ENCODE measurements at regions not wholly inside any gene's neighbourhood (a gene's known extent, or its start where the extent isn't known, plus 50 kb on each side); places are given as distances from the start of the nearest gene placed in this dataset.
"Not testable (repeated sequence)": the region's sequence is repeated elsewhere in the genome, so short reads cannot be mapped to it uniquely, and the experiment has no call there.

GRCh38 chr10:20427821-20428220, 469.3 kb downstream of the NEBL start:
- no peak overlapping the region for H3K27ac ChIP-seq
- no peak for DNase-seq (ENCODE audit: low read depth, low spot score)

- no peak overlapping the region for H3K27ac ChIP-seq
- DNase-seq (ENCODE audit: low read depth, low spot score) = no peak
Measured at GRCh38 chr10:20418286-20418685, 478.8 kb downstream of the NEBL start.

- H3K27ac ChIP-seq = no peak overlapping the region
- DNase-seq (ENCODE audit: low read depth, low spot score) = no peak
Measured at GRCh38 chr10:20417791-20418190, 479.3 kb downstream of the NEBL start.

- H3K27ac ChIP-seq = no peak overlapping the region
- DNase-seq (ENCODE audit: low read depth, low spot score) = no peak
Measured at GRCh38 chr10:20415684-20416083, 481.4 kb downstream of the NEBL start.

GRCh38 chr10:20407357-20407756, 489.8 kb downstream of the NEBL start:
- no peak for DNase-seq (ENCODE audit: low read depth, low spot score)
- H3K27ac ChIP-seq = no peak overlapping the region

- no peak for DNase-seq (ENCODE audit: low read depth, low spot score)
- no peak overlapping the region for H3K27ac ChIP-seq
Measured at GRCh38 chr10:20406281-20407104, 490.6 kb downstream of the NEBL start.

GRCh38 chr10:20405761-20406160, 491.4 kb downstream of the NEBL start:
- no peak overlapping the region for H3K27ac ChIP-seq
- no peak for DNase-seq (ENCODE audit: low read depth, low spot score)

GRCh38 chr10:20405050-20405449, 492.1 kb downstream of the NEBL start:
- H3K27ac ChIP-seq = no peak overlapping the region
- DNase-seq (ENCODE audit: low read depth, low spot score) = no peak

- H3K27ac ChIP-seq = no peak overlapping the region
- DNase-seq (ENCODE audit: low read depth, low spot score) = no peak
Measured at GRCh38 chr10:20399772-20400171, 497.3 kb downstream of the NEBL start.

- DNase-seq (ENCODE audit: low read depth, low spot score) = no peak
- no peak overlapping the region for H3K27ac ChIP-seq
Measured at GRCh38 chr10:20396701-20397100, 500.4 kb downstream of the NEBL start.

- DNase-seq (ENCODE audit: low read depth, low spot score) = no peak
- no peak overlapping the region for H3K27ac ChIP-seq
Measured at GRCh38 chr10:20396205-20396604, 500.9 kb downstream of the NEBL start.

GRCh38 chr10:20391629-20392028, 505.5 kb downstream of the NEBL start:
- no peak overlapping the region for H3K27ac ChIP-seq

GRCh38 chr10:20381761-20382160, 515.4 kb downstream of the NEBL start:
- no peak overlapping the region for H3K27ac ChIP-seq
- DNase-seq (ENCODE audit: low read depth, low spot score) = no peak

More at GRCh38 chr10:20391629-20392028, 505.5 kb downstream of the NEBL start:
- no peak for DNase-seq (ENCODE audit: low read depth, low spot score)

GRCh38 chr10:20380401-20380800, 516.7 kb downstream of the NEBL start:
- H3K27ac ChIP-seq = no peak overlapping the region
- DNase-seq (ENCODE audit: low read depth, low spot score) = no peak

GRCh38 chr10:20372748-20373147, 524.4 kb downstream of the NEBL start:
- H3K27ac ChIP-seq = no peak overlapping the region
- no peak for DNase-seq (ENCODE audit: low read depth, low spot score)

- DNase-seq (ENCODE audit: low read depth, low spot score); H3K27ac ChIP-seq: not testable (repeated sequence)
Measured at GRCh38 chr10:20370977-20371533, 526.1 kb downstream of the NEBL start.

GRCh38 chr10:20369863-20370736, 527.0 kb downstream of the NEBL start:
- H3K27ac ChIP-seq = no peak overlapping the region
- DNase-seq (ENCODE audit: low read depth, low spot score) = no peak

GRCh38 chr10:20363684-20364083, 533.4 kb downstream of the NEBL start:
- DNase-seq (ENCODE audit: low read depth, low spot score) = no peak
- no peak overlapping the region for H3K27ac ChIP-seq

GRCh38 chr10:20355915-20356314, 539.7 kb downstream of the PLXDC2 start:
- no peak overlapping the region for H3K27ac ChIP-seq

GRCh38 chr10:20355011-20355410, 538.8 kb downstream of the PLXDC2 start:
- H3K27ac ChIP-seq = no peak overlapping the region
- DNase-seq (ENCODE audit: low read depth, low spot score) = no peak

More at GRCh38 chr10:20355915-20356314, 539.7 kb downstream of the PLXDC2 start:
- DNase-seq (ENCODE audit: low read depth, low spot score) = no peak

GRCh38 chr10:20354166-20354565, 537.9 kb downstream of the PLXDC2 start:
- no peak overlapping the region for H3K27ac ChIP-seq
- no peak for DNase-seq (ENCODE audit: low read depth, low spot score)

Data from epithelial cell of prostate (primary cell).